ENCODE measurements at regions not wholly inside any gene's neighbourhood (a gene's known extent, or its start where the extent isn't known, plus 50 kb on each side); places are given as distances from the start of the nearest gene placed in this dataset.

DNA sequence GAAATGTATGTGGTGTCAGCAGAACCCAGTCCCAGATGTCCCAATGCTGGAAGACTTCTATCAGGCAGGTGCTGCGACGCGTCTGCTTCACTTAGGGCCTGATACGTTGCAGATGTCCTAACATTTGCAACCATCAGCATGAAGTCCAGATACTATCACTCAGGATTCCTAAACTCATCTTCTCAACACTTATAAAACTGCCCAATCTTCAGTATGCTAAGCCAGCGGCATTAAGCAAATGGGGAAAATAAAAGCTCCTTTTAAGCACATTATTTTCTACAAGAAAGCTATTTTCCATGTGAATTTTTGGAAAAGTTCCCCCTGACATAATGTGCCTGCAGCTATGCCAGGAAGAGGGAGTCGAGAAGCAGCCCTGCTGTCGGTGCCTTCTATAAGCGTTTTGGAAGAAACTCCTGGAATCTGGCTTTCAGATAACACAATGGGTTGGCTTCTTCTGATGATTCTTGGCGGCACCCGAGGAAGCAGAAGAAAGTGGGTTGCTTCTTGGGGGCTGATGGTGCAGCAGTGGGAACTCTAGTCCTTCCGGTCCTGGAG lies 60.7 kb upstream of the ITGA6 start:
- no peak for DNase-seq
- Histone ChIP-seq H3K9me3 (peaks cover 14% of the 10 kb centered on the region), H3K4me1 (ENCODE audit: low read depth) (no peaks in the 10 kb centered on the region), H3K36me3 (ENCODE audit: low read depth) (no peaks in the 10 kb centered on the region), H3K4me3 (no peak overlapping the region)
- TF ChIP-seq, protein P1, sequence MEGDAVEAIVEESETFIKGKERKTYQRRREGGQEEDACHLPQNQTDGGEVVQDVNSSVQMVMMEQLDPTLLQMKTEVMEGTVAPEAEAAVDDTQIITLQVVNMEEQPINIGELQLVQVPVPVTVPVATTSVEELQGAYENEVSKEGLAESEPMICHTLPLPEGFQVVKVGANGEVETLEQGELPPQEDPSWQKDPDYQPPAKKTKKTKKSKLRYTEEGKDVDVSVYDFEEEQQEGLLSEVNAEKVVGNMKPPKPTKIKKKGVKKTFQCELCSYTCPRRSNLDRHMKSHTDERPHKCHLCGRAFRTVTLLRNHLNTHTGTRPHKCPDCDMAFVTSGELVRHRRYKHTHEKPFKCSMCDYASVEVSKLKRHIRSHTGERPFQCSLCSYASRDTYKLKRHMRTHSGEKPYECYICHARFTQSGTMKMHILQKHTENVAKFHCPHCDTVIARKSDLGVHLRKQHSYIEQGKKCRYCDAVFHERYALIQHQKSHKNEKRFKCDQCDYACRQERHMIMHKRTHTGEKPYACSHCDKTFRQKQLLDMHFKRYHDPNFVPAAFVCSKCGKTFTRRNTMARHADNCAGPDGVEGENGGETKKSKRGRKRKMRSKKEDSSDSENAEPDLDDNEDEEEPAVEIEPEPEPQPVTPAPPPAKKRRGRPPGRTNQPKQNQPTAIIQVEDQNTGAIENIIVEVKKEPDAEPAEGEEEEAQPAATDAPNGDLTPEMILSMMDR (IDR thresholded peaks at IDR 0.05), result no peak
- no peak for ATAC-seq
- intact Hi-C loops (cut with DNase I, micrococcal nuclease), result no loop called here

DNA sequence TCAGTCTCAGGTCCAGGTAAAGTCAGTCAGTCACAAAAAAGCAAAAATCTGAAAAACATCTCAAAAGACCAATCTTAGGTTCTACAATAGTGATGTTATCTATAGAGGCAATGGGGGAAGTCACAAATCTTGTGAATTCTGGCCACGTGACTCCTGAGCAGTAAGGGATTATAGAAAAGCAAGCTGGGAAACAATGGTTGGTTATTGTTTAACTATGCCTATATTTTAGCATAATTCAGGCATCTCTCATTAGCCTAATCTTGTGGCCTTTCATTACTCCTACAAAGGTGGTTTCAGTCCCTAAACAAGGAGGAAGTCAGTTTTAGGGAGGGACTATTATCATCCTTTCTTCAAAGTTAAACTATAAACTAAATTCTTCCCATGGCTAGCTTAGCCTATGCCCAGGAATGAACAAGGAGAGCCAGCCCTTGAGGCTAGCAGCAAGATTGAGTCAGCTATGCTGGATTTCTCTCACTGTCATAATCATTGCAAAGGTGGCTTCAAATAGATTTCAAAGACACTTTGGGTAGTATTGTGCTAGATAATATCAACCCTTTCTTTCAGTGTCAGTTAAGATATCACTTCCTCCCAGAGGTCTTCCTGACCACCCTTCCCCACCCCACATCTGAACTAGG lies 56.4 kb upstream of the ITGA6 start:
- Histone ChIP-seq H3K36me3 (ENCODE audit: low read depth) (no peaks in the 10 kb centered on the region), H3K4me1 (ENCODE audit: low read depth) (peaks cover 10% of the 10 kb centered on the region), H3K9me3 (peaks cover 14% of the 10 kb centered on the region), H3K4me3 (no peak overlapping the region)
- DNase-seq (no peak), ATAC-seq (no peak)
- TF ChIP-seq, protein P1 (IDR thresholded peaks at IDR 0.05), result no peak
- intact Hi-C loops (cut with DNase I, micrococcal nuclease), result no loop called here

DNA sequence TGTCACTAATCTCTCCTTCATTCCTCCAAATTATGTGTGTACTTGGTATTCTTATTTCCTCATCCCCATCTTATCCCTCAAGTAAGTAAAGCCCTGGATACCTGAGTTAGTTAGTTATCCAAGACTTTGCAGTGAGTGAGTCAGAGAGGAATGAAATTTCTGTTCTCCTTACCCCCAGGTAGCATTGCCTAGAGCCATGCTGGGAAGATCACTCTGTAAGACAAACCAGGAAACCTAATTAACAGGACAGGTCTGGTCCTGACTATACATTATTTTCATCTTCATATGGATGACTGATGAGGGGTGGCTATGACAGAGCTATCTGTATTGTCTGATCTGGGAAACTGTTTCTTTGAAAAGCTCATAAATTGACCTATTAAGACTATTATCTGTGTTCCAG lies 55.0 kb upstream of the ITGA6 start:
- TF ChIP-seq, protein P1 (IDR thresholded peaks at IDR 0.05), result no peak
- H3K4me3 ChIP-seq, result no peak overlapping the region
- H3K9me3 ChIP-seq, result peaks cover 14% of the 10 kb centered on the region
- no peak for ATAC-seq
- no peaks in the 10 kb centered on the region for H3K36me3 ChIP-seq (ENCODE audit: low read depth)
- intact Hi-C loops (cut with DNase I, micrococcal nuclease), result no loop called here
- peaks cover 10% of the 10 kb centered on the region for H3K4me1 ChIP-seq (ENCODE audit: low read depth)
- DNase-seq, result no peak

DNA sequence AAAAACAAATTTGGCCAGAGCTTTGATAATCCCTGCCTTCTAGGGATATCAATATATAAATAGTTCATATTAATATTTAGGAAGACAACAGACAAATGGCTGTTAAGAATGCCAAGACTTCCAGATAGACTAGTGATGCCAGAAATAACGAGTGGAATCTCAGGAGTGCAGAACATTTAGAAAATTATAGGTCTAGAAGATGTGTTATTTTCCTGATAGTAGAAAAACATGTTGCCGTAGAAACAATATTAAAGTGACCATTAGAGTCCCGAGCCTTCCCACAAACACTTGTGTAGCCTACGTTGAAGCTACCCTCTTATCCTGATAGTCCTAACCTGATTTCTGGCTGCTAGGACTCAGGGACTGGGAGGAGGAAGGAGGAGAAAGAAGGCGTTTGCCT lies 54.3 kb upstream of the ITGA6 start:
- H3K4me3 ChIP-seq, result no peak overlapping the region
- TF ChIP-seq, protein P1 (IDR thresholded peaks at IDR 0.05), result no peak
- peaks cover 14% of the 10 kb centered on the region for H3K9me3 ChIP-seq
- ATAC-seq (no peak), DNase-seq (no peak)
- H3K36me3 ChIP-seq (ENCODE audit: low read depth), result no peaks in the 10 kb centered on the region
- intact Hi-C loops (cut with DNase I, micrococcal nuclease), result no loop called here
- H3K4me1 ChIP-seq (ENCODE audit: low read depth), result peaks cover 10% of the 10 kb centered on the region

DNA sequence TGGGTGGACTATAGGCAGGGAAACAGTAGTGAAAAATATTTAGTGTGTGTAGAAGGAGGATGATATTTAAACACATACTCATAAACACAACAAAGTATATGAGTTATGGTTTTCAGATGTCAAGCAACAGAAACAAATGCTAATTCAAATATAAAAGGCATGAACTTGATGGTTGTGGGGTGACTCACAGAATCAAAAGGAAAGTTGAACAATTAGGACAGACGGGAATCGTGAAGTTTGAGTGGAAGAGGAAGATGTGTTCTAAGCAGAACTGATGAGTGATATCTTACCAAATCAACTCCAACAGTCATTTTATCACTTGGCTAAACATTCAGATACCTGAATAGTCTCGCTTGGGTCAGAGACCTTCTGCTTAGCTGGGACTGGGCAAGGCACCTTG lies 53.6 kb upstream of the ITGA6 start:
- intact Hi-C loops (cut with DNase I, micrococcal nuclease), result no loop called here
- Histone ChIP-seq H3K36me3 (ENCODE audit: low read depth) (no peaks in the 10 kb centered on the region), H3K4me1 (ENCODE audit: low read depth) (peaks cover 10% of the 10 kb centered on the region), H3K4me3 (no peak overlapping the region), H3K9me3 (peaks cover 11% of the 10 kb centered on the region)
- TF ChIP-seq, protein P1 (IDR thresholded peaks at IDR 0.05), result no peak
- ATAC-seq (no peak), DNase-seq (no peak)

All from mucosa of descending colon (tissue), 3 donors.